GM19043 (cell line): ENCODE measurements at regions not wholly inside any gene's neighbourhood (a gene's known extent, or its start where the extent isn't known, plus 50 kb on each side); places are given as distances from the start of the nearest gene placed in this dataset.

ENCODE experiments used
- ATAC-seq: cut with Tn5 transposase; IDR thresholded peaks from one replicate; pipeline ENCODE4 v1.9.1; 2021; ENCODE audit warnings: low read depth; ENCODE audit not compliant: unreplicated experiment

DNA sequence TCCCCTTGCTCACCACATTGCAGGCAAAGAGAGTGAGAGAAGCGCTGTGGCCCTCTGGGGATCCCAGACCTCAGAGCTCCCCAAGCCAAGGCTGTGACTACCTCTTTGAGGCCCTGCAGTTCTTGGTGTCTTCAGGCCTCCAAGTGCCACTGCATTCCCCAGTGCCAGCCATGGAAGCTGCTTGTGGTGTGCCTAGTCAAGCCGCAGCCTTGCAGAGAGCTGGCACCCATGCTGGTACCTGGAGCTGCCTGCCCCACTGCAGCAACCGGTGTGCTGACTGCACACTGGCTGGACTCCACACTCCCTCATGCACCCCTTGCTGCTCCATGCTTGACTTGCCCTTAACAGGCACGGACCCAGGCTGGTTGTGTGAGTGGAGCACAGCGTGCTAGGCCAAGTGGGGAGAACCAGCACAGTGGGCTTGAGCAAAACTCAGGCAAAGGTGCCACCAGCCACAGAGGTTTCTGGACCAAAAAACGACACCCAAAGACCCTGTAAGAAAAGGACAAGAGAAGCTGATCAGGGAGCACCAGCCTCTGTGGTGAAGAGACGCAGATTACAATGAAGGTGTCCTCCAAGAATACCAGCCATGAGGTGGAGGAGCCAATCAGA, 113.5 kb upstream of the TMEM18 start:
- ATAC-seq = no peak

DNA sequence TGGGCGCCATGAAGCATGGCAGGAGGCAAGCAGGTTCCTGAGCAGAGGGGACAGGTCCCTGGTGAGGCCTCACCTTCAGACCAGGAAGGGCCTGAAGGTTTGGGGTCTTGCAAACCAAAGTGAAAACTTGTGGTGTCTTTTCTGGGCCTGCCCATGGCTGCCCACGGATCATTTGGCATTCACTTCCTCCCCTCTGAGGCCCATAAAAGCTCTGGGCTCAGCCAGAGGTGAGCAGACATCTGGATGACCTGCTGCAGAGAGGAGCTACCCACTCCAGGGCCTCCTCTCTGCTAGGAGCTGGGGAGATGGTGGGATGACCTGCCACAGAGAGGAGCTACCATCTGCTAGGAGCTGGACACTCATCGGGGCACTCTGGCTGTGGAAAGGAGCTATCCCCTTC, 112.9 kb upstream of the TMEM18 start:
- no peak for ATAC-seq

DNA sequence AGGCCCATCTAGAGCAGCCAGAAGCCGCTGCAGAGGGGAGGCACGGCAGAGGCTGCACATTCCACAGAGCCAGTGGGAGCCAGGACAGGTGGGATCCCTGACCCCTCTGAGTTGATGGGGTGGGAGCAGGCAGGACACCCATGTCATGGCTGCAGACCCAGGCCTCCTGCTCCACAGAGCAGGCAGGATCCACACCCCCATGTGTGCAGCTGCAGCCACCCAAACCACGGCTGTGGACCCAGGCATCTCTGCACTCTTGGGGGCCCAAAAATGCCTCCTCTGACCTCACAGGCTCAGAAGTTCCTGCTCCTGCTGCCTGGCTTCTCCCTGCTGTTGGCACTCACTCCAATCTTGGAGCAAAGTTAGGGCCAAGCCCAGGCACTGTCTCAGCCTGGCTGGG, 112.3 kb upstream of the TMEM18 start:
- ATAC-seq = no peak

DNA sequence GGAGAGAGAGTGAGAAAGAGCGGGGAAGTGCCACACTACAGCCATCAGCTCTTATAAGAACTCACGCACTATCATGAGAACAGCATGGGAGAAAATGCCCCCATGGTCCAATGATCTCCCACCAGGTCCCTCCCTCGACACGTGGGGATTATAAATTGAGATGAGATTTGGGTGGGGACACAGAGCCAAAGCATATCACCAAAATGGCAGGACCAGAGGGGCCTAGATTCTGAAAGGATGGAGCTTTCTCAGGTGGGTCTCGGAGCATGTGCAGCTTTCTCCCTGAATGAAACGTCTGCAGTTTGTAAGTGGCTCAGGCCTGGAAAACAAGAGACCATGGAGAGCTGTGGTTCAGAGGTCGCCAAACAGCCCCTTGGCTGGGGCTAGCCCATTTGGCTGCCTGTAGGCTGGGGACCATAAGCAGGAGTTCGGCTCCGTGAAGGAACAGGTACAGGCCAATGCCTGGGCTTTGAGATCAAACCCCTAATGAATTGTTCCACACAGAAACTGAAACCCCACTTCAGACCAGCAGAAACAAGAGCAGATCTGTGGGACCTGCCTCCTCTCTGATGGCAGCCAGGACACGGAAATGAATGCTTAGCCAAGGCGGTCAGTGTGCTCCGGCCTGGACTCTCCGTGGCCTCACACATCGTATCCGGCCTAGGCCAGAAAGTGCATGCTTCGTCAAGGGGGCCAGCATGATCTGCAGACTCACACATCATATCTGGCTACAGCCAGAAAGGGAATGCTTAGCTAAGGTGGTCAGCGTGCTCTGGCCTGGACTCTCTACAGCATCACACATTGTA, 111.2 kb upstream of the TMEM18 start:
- ATAC-seq = no peak

DNA sequence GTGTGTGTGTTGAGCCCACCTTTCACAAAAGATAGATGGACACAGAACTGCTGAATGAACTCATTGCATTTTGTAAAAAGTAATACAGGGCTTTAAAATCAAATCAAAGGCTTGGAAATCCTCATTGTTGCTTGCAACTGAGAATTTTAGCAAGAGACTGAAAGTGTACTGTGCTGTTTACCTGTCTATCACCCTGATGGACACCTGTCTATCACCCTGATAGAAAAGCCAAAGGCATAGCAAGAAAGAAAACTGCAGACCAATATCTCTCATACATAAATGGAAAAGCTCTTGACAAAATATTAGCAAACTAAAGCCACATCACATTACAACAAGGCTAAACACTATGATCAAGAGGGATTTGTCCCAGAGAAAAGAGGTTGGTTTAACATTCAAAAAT, 107.5 kb upstream of the TMEM18 start:
- no peak for ATAC-seq

DNA sequence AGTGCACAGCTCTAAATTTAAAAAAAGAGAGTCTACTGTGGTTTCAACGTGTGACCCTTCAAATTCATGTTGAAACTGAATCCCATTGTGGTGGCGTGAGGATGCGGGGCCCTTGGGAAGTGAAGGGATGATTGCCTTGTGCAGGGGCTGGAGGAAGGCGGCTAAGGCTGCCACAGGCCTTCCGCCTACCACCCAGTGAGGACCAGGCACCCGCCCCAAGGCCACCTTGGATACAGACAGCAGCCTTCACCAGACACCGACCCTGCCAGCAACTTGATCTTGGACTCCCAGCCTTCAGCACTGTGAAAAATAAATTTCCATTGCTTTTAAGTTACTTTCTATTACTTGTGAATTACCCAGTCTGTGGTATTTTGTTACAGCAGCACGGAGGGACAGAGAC, 103.4 kb upstream of the TMEM18 start:
- ATAC-seq = no peak

DNA sequence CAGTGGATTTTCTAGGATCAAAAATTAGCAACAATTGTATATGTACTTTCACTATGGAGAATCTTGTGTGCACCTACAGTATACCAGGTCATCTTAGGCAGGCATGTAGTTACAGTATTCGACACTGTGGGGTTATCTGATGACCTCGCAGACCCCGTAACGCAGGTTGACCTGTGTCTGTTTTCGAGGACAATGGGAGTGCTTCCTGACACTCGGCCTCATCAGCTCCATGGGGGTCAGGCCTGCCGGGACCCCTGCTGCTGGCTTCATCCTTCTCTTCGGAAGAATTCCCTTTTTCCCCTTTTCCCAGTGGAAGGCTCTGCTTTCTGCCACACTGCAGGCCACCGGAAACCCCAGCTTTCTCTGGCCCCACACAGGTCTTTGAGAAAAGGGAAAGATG, 102.8 kb upstream of the TMEM18 start:
- ATAC-seq = no peak

DNA sequence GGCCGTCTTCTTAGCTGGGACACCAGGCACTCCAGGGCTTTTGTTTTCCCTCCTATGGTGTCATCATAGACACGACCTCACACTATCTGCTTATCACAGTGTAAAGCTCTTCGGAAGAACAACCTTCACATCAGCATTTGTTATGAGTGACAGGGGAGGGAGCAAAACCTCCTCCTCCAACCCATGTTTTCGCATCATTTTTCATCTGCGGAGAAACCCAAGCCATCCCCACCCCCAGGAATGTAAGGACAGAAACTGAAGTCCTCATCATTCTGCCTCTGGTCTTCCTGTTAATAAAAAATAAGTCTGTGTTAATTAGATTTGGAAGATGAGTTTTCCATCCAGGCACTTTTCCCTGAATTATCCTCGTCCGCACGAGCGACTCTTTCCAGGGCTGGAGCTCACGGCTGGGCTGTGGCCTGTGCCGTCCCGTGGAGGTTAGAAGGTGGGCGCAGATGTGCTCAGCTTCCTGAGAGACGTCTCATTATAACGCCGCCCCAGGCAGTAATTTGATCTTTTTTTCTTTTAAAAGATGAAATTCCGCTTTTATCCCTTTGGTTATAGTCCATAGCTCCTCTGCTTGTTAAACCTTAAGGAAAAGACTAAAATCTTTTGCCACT, 101.6 kb upstream of the TMEM18 start:
- ATAC-seq = no peak

DNA sequence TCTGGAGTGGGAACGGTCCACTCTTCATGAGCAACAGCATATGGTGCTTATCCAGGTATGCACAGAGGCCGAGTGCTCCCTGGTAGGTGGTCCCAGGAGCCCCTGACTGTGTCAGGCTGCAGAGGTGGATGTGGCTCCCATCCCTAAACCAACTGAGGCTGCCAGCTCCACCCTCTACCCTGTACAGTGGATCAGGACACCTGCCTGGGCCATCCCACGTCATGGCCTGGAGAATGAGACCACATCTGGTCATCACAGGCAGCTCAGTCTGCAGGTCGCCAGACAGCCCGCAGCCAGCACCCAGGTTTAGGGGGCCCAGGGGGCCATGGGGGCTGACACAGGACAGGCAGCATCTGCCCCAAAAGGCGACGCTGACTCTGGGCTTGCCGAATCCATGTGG, 100.3 kb upstream of the TMEM18 start:
- no peak for ATAC-seq

DNA sequence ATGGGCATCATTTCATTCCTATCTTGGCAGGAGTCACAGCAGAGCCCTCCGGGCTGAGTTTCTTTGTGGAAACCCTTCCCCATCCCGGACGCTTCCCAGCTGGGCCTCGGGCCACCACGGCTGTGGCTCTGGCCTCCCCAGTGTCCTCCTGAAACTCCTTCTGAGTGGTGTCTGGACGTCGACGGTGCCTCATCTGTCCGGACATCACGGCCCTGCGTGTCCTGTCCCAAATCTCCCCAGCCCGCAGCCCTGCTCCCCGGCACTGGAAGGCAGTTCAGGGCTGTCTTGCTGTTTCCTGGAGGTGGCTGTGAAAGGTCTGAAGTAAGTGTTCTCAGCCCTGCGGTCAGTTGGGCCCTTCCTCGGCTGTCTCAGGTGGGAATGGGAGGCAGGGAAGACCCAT, 99.8 kb upstream of the TMEM18 start:
- ATAC-seq = no peak

DNA sequence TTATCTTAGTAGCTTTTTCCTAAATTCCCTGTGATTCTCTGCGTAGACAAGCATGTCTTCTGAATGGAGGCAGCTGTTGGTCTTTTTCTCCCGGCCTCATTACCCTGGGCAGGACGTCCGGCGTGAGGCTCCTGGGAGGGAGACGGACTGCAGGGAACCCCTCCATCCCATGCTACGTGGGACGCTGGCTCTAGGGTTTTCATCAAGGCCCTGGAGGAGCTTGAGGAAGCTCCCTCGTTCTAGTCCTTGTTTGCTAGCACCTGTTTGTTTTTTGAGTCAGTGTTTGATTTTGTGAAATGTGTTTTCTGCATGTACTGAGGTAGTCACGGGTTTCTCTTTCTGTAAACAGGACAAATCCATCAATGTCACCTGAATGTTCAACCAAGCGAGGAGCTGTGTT, 99.3 kb upstream of the TMEM18 start:
- no peak for ATAC-seq

DNA sequence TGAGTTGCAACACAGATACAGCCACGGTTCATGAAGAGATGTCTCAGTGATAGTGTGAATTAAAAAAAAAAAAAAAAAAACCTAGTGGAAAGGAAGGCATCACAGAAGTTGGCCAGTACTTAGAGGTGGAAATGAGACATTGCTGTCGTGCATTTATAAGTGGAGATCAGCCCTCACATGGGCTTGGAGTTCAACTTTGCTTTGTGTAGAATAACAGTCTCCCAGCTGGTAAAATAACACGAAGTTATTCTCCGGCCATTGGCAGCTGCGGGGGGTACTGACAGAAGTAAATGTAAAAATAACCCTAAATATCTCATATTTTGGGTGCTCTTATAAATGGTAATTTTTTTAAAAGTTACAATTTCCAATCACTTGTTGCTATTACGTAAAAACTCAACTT, 98.8 kb upstream of the TMEM18 start:
- ATAC-seq = no peak

DNA sequence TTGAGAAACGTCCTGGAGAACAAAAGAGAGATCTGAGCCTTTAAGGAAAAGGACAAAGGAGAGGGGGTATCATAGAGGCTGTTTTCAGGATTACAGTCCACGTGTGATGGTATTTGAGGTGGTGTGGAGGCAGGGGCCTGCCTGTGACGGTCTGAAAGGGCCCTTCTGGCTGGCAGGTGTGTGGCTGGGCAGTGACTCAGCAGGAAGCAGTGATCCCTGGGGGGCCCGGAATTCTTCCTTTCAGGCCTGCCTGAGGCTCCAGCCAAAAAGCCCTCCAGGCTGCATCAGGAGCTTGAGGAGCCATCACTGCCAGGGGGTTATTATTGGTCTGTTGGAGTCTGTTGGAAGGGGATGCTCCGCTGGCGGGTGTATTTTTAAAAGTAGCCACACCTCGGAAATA, 97.2 kb upstream of the TMEM18 start:
- ATAC-seq = no peak

DNA sequence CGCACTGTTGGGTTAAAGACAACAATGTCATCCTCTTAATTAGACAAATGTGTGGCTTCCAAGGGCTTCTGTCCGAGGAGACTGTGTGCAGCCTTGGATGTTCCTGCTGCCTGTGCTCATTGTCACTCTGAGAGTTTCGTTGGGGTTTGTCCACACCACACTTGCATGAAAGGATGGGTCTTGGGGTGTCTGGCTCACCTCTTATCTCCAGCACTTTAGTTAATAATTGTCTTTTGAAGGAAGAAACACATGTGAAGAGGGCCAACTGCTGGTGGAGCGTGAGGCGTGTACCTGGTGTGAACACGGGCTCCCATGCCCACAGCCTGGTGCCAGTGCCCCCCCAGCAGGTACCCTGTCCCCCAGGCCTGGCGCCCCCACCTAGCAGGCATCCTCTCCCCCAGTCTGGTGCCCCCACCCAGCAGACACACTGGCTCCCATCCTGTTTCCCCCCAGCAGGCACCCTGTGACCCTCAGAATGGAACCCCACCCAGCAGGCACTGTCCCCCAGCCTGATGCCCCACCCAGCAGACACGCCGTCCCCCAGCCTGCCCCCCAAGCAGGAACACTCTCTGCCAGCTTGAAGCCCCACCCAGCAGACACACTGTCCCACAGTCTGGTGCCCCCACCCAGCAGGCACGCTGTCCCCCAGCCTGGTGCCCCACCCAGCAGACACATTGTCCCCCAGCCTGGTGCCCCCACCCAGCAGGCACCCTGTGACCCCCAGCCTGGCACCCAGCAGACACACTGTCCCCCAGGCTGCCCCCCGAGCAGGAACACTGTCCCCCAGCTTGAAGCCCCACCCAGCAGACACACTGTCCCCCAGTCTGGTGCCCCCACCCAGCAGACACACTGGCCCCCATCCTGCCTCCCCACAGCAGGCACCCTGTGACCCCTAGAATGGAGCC, 96.3 kb upstream of the TMEM18 start:
- no peak for ATAC-seq

DNA sequence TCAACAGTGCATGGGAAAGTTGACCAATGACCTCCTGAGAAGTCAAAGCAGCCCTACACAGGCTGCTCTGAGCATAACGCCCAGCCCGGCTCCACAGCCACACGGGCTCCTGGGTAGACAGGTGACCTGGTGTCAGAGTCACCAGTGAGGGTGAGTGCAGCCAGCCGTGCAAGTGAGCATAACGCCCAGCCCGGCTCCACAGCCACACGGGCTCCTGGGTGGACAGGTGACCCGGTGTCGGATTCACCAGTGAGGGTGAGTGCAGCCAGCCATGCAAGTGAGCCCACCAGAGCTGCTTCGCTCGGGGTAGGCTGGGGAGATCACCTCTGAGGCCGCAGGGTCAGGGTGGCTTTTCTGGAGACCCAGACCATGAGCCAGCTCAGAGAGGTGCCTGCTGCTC, 94.3 kb upstream of the TMEM18 start:
- ATAC-seq = no peak

DNA sequence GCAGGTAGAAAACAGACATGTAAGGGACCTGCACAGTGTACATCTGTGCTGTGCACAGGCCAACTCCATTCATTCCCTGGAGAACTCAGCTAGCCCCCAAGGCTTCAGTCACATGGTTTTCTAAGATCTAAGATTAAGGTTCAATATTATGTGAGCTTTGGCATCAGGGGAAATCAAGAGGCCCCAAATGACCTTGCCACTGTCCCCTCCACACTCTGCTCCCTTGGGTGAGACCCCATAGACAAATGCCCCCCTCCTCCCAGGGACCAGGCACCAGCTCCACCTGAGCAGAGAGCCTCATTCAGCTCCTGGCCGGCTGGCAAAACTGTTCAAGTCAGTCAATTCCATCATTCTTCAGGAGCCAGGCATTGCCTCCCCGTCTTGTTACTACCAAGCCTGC, 93.6 kb upstream of the TMEM18 start:
- ATAC-seq = no peak

DNA sequence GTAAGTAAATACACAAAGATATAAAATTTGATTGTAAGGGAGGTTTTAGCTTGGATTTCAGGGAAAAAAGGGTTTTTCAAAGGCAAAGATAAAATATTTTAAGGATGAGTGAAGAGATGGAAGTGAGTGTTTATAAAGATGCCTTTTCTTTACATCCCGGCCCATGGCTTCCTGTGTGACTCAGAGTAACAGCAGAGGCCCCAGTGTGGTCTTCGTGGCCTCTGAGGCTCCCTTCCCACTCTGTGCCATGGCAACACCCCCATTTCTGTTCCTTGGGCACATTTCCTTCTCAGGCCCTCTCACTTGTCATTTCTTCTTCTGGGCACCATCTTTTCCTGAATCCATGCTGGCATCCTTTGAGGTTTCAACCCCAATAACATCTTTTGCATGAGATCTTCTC, 92.6 kb upstream of the TMEM18 start:
- no peak for ATAC-seq

DNA sequence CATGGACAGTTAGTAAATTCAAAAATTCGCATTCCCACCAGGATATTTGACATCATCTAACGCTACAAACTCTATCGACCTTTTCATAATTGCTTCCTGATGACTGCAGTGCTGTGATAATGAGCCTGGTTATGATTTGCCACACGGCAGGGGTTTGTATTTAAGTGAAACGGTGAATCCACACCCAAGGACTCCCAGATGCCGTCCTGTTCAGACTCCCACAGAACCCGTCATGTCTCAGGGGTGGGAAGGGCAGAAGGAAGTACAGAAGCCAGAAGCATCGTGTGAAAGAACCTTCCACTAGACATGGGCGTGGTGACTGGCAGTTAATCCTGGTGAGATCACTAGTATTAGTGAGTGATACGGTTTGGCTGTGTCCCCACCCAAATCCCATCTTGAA, 91.2 kb upstream of the TMEM18 start:
- no peak for ATAC-seq

DNA sequence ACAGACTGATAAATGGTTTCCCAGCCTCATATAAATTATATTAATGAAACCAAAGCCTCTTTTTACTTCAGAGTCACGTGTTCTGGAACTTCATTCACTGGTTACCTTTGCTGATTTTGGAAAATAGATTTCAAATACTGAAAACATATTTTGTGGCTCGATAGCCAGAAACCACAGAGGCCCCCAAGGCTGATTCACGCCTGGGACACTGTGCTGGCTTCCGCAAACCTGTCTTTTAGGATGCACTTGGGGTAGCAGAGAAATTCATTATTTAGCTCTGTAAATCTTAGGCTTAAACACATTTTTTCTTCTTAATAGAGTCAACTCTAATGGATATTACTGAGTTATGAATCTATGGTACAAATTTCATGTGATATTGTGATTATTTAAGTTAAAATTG, 90.7 kb upstream of the TMEM18 start:
- ATAC-seq = no peak

DNA sequence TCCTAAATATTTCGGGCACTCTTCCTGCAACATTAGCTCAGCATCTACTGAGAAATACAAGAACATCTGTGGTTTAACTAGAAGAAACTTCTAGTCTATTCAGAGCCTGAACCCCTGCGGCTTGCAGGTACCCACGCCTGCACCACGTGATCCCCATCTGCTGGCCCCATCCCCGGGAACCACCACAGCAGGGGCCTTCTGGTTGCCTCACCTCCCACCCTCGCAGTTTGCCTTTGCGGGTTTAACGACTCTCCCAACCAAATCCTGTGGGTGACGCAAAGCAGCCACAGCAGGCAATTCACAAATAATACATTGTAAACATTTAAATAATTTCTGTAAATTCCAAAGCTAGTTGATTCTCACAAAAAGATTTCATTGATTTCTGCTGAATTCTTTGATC, 90.2 kb upstream of the TMEM18 start:
- no peak for ATAC-seq

DNA sequence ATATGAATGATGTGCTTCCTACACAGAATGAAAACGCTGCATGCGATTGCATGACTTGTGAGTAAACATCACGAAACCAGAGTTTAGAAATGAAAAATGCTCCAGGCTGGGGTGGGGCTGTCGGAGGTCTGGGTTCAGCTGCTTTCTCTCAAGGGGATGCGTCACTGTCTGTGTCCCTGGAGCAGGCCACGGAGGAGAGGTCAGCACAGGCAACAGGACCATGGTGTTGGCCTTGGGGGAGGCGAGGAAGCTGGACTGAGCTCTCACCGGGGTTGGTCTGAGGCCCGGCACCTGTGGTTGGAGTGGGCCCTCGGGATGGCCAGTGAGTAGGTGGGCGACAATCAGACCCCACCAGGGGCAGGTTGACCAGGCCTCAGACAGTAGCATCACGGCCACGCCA, 89.0 kb upstream of the TMEM18 start:
- ATAC-seq = no peak
